Effector CD8-positive, alpha-beta T cell (primary cell): ENCODE measurements at regions not wholly inside any gene's neighbourhood (a gene's known extent, or its start where the extent isn't known, plus 50 kb on each side); places are given as distances from the start of the nearest gene placed in this dataset.

Experiments
- DNase-seq: peaks from one replicate; lab custom pipeline; 2025; lab: John Stamatoyannopoulos, UW

GRCh38 chr6:40973304-40973703 lies 65.7 kb downstream of the UNC5CL start:
- DNase-seq = no peak

DNA sequence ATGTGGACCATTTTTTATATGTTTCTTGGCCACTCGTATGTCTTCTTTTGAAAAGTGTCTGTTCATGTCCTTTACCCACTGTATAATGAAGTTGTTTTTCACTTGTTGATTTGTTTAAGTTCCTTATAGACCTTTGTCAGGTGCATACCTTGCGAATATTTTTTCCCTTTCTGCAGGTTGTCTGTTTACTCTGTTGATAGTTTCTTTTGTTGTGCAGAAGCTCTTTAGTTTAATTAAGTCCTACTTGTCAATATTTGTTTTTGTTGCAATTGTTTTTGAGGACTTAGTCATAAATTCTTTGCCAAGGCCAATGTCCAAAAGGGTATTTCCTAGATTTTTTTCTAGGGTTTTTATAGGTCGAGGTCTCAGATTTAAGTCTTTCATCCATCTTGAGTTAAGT lies 66.2 kb downstream of the UNC5CL start:
- DNase-seq = no peak

DNA sequence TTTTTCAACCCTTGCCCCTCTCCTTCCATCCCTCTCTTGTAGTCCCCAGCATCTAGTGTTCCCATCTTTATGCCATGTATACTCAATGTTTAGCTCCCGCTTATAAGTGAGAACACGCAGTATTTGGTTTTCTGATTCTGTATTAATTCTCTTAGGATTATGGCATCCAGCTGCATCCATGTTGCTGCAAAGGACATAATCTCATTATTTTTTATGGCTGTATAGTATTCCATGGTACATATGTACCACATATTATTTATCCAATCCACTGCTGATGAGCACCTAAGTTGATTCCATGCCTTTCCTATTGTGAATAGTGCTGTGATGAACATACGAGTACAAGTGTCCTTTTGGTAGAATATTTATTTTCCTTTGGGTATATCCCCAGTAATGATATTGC lies 66.8 kb downstream of the UNC5CL start:
- no peak for DNase-seq

DNA sequence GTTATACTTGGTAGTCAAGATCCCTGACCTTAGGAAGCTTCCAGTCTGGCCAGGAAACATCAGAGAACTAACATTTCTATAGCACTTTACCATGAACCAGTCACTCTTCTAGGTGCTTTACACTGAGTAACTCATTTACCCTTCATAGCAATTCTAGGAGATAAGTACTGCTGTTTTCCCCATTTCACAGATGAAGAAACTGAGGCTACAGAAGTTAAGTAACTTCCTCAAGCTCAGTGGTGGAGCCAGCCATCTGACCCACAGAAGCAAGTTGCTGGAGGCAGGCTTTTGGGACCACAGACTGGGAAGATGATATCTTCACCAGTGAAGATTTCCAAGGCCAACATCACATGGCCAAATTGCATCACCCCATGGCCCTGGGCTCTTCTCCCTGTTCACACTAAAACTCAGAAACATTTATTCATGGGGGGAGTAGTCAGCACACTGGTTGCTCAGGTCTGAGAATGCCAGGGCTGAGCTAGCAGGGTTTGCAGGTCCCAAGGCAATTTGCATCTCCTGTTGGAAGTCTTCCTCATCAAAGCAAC lies 70.3 kb downstream of the UNC5CL start:
- DNase-seq = no peak

DNA sequence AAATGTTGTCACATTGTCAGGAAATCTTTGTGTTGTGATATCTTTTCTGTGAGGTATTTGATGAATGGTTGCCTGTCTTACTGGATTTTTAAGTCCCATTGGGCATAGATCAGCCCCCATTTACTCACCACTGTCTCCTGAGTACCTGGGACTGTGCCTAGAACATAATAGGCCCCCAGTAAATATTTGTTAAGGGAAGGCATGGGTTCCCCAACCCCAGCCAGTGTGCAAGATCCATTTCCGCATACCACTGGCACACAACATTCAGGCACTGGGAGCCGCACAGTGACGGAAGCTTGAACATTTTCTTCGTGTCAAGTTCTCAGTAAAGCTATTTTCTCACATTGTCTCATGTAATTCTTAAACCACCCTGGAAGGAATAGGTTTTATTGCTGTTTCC lies 72.2 kb downstream of the UNC5CL start:
- no peak for DNase-seq

DNA sequence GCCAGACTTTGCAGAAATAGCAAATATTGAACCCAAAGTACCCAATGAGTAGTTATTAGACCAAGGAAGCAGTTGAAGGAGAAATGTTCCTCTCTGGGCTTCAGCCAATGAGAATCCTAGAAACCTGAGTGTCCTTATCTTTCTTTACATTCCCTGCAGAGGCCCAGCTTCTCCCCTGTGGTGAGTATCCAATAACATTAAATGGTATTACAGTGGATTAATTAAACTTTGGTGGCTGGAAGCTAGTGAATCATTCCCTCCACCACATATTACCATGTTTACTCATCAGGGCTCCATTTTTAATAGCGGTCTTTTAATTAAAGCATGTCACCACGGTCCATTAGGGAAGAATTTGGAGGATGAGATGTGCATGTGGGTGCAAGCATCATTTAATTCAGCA lies 74.0 kb downstream of the UNC5CL start:
- no peak for DNase-seq

GRCh38 chr6:40963019-40963418 lies 76.0 kb downstream of the UNC5CL start:
- DNase-seq = no peak

DNA sequence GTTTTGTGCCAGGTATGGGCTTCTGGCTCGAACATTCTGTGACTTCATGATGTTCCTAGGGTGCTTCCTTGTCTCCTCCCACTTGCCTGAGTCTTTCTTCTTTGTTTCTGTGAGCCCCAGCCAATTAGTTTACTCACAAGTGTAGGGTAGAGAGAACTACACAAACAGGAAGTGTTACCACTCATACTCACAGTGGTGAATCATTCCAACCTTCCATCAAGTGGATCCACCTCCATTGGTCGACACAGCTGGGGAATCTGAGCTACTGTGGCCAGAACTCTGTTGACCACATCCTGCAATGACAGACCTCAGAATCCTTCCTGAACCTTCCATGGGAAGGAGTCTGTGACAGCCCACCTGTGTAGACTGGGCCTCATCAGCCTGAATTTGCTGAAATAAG lies 76.8 kb downstream of the UNC5CL start:
- DNase-seq = no peak

- DNase-seq = no peak
Measured at GRCh38 chr6:40961831-40962230, 77.2 kb downstream of the UNC5CL start.

DNA sequence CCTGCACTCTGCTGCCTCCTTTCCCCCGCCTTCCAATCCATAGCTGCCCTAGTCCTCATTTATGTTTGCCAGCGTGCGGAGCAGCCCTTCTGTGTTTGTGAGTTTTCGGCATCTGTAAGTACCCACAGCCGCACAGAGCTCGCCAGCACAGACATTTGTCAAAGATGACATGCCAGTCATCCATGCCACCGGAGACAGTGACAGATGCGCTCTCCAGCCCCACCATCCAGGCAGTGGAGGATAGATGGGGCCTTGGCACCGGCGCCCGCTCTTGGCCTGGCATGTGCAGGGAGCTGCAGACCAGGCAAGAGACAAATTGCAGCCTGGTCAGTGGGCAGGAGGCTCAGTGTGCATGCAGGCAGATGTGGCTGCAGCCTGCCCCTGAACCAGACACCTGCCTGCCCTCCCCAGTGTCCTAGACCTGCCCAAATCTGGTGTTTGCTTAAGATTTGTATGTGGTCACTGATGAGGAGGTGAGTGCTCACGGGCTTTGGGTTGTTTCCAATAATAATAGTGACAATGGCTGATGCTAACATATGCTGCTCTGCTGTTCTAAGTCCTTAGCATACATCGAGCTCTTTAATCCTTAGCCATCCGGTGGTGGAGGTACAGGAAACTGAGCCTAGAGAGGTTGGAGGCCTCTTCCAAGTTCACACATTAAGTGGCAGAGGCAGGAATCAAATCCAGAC lies 78.1 kb downstream of the UNC5CL start:
- DNase-seq = no peak

DNA sequence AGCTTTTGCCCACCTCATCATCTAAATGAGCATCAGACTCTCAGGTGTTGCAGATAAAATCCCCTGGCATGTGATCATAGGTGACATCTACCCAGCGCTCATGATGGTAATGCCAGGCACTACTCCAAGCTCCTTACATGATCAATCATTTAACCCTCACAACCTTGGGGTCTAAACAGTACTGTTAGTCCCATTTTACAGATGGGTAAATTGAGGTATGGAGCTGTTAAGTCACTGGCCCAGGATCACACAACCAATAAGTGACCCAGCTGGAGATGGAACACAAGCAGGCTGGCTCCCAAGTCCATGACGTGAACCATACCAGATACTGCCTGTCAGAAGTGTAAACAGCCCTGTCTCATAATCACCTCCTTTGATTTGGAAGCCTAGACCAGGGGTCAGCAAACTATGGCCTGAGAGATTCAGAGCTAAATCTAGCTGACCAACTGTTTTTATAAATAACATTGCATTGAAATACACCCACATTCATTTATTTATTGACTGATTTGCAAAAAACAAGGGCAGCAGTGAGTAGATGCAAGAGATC lies 79.2 kb downstream of the UNC5CL start:
- no peak for DNase-seq

GRCh38 chr6:40958738-40959137 lies 80.3 kb downstream of the UNC5CL start:
- DNase-seq = no peak

DNA sequence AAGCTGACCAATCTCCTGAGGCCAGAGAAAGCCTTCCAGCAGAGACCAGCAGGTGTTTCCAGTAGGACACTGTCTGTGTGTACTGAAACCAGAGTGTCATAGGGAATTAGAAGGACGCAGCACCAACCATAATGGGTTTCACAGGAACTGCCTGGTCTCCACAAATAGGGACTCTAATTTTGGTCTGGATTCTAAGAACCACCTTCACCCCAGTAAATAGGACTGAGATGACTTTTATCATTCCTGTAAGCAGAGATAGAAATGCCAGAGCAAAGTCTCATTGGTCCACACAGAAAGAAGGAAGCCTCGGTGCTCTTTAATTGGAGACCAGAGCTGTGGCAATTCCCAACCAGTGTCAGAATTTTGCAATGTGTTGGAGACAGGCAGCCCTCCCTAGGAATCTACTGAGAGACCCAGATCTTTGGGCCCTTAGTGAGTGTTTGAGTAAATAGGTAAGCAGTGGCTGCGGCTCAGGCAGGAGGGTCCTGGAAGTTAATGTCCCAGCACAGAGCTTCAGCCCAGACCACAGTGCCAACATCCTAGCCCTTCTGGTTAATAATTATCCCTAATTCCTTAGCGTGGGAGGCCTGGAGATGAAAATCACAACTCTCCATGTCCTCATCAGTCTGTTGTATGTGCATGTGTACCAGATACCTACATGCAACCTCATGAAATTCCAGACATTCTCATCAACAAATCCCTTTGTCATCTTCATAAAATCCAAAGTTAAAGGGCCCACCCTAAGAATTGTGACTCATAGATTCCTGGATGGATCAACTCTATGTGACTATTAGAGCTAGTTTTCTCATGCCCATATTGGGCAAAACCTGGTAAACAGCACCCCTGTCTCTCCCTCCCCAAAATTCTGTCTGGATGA lies 81.2 kb downstream of the UNC5CL start:
- DNase-seq = no peak

- DNase-seq = no peak
Measured at GRCh38 chr6:40956936-40957335, 82.1 kb downstream of the UNC5CL start.

DNA sequence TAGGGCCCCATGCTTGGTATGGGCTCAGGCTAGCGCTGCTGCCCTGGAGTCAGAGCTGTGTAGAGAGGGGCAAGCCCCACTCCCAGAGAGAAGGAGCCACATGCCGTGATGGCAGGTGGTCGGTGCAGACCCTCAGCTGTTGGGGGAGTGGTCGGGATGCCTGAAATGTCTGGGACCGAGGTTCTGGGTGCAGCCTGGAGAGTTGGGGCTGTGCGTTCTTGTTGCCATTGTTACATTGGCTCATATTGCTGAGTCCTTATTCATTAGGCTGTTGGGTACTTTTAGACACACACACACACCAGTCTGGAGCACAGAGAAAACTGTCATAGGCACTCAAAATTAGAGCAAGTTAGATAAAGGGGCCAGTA lies 83.9 kb downstream of the UNC5CL start:
- DNase-seq = no peak

DNA sequence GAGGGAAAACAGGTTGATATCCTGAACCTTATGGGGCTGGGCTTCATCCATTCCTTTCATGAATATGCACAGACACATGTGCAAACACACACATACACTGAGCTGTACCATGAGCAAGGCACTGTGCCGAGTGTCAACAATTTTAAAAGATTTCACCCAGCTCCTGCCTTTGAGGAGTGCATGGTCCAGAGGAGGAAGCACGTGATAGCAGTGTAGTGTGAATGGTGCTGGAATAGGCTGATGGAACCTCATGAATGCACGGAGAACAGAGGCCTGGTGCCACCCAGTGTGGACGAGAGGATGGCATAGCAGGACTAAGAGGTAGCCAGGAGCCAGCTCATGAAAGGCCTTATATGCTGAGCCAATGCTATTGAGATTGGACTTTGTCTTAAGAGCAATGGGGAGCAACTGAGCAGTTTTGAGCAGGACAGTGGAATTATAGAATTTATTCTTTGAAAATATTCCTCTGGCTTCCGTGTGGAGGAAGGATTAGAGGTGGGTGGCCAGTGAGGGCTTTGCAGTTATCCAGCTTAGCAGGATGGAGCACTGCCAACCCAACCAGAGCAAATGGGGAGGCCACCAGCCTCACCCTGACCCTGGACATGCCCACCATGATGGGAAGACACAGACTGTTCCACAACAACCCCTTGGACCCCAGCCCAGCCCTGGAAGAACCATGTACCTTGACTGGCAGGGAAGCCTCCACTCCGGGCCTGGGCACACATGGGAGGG lies 84.4 kb downstream of the UNC5CL start:
- DNase-seq = no peak

- DNase-seq = no peak
Measured at GRCh38 chr6:40953486-40953885, 85.5 kb downstream of the UNC5CL start.

DNA sequence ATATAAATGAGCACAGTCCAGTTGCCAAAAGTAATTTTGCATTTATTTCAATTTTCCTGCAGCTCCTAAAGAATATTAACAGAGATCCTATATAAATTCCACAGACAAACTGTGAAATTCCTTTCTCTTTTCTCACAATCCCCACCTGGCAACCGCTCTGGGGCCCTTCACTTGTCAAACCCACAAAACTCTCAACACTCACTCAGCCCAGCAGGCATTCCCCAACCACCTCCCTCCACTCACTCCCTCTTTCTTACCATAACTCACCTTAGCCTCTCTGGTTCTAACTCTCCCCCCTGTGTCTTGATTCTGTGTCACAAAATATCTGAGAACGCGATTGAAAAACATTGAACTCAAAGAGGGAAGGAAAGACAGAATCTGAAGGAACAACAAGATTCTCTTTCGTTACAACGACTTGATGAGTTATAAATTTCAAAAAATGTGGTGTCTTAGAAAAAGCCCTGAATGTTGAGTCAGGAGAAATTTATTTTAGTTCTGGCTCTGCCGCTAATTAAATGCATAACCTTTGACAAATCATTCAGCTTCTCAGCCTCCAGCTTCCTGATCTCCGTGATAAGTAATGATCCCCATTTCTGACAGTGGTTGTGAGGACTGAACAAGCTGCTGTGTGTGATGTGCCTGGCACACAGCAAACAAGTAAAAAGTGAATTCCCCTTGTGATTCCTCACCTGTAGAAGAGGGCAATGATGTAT lies 87.9 kb downstream of the UNC5CL start:
- DNase-seq = no peak

DNA sequence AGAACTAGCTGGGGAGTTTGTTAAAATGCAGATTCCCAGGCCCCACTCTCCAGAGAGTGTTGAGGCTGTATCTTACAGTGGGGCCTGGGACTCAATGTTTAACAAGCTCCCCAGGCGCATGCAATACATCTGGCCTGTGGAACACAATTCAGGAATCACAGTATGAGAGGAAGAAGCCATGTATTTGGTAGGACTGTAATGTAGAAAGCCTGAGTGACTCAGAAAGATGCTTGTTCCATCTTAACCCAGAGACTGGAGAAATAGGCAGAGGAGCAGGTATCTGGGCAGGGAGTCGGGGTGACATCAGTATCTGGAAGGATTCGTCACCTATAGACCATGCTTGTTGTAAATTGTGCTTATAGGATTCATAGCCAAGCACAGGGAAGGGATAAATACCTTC lies 90.5 kb downstream of the UNC5CL start:
- no peak for DNase-seq

DNA sequence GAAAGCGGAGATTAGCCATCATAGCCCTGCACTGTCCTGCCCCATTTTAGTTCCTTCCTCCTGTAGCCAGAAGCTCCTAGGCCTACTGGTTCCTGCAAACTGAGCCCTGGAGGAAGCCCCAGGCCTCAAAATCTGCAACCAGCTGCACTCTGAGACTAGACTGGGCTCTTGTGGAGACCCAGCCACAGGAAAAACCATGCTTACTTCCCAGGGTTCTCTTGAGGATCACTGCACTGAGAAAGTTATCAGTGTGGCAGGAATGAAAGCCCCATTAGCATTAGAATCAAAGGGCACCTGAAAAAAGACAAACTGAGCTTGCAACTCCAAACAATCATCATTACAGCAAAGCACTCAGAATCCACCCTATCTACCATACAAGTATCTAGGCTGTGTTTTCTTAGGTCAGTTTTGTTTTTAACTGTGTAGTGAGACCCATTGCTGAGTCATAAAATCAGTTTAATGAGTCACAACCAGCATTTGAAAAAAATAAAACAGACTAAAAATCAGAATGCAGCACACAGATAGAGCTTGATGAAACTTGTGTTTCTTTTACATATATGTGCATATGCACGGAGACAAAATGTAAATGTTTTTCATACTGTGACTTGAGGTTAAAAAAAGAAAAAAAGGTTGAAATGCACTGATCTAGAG lies 91.0 kb downstream of the UNC5CL start:
- no peak for DNase-seq

- DNase-seq = no peak
Measured at GRCh38 chr6:40946738-40947301, 92.2 kb downstream of the UNC5CL start.
